Skin of body (tissue), 1 donor: ENCODE measurements at regions not wholly inside any gene's neighbourhood (a gene's known extent, or its start where the extent isn't known, plus 50 kb on each side); places are given as distances from the start of the nearest gene placed in this dataset.
"Not testable (repeated sequence)": the region's sequence is repeated elsewhere in the genome, so short reads cannot be mapped to it uniquely, and the experiment has no call there.

ENCODE experiments used
- DNase-seq: peaks from one replicate; lab custom pipeline; 2025; lab: John Stamatoyannopoulos, UW

- not testable (repeated sequence) for DNase-seq
Measured at GRCh38 chr4:125797621-125798020, 482.9 kb downstream of the FAT4 start.

- no peak for DNase-seq
Measured at GRCh38 chr4:125801373-125801772, 486.6 kb downstream of the FAT4 start.

DNA sequence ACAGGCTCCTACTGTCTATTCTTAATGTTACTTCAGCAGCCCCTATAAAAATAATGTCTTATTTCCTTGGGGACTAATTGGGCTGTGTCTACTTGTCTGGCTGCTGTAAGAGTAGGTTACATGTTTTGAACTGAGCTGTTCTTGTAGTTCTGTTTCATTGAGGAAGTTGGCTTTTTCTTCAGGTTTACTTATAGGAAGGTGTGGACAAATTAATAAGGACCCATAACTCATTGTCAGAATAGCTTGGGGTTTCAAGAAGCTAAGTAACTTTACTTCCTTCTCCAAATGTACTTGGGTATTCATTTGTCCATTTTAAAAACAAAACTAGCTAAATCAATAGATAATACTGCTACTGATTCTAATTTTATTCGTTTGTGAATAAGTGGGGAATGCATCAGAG, 487.2 kb downstream of the FAT4 start:
- no peak for DNase-seq

- DNase-seq = no peak
Measured at GRCh38 chr4:125808022-125808421, 493.3 kb downstream of the FAT4 start.

DNA sequence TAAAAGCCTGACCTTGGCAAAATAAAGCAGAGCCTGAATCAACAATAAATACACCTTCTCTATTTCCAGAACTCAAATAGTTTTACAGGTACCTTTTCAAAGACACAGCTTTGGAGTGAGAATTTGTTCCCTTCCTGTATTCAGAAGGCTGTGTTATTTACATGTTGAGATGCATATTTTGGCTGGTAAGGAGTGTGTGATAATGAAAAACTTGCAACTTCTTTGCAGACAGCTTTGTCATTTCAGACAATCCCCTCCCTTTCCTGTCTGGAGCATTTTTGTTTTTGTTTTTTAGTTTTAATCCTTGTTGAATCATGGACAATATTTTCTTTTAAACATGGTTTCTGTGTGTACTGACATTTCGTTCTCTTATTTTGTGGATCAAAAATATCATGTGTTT, 493.8 kb downstream of the FAT4 start:
- no peak for DNase-seq

DNA sequence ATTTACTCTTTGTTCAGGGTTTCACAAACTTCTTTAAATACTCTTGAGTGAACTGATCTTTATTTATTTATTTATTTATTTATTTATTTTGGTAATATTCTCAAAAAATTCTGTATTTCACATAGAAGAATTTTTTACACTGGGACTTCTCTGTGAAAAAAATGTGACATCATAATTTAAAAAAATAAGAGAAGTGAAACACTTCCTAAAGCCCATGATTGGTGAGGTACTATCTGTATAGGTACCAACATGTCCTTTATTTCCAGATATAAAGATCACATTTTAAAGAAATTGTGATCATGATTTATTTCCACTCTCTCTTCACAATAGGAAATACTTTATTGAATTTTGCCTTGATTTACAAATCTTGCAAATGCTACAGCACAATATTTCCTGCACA, 497.1 kb downstream of the FAT4 start:
- no peak for DNase-seq

GRCh38 chr4:125826801-125827695, 512.3 kb downstream of the FAT4 start:
- peak; percentile 42 for DNase-seq

- no peak for DNase-seq
Measured at GRCh38 chr4:125827696-125828052, 512.9 kb downstream of the FAT4 start.

GRCh38 chr4:125828346-125828745, 513.6 kb downstream of the FAT4 start:
- no peak for DNase-seq

DNA sequence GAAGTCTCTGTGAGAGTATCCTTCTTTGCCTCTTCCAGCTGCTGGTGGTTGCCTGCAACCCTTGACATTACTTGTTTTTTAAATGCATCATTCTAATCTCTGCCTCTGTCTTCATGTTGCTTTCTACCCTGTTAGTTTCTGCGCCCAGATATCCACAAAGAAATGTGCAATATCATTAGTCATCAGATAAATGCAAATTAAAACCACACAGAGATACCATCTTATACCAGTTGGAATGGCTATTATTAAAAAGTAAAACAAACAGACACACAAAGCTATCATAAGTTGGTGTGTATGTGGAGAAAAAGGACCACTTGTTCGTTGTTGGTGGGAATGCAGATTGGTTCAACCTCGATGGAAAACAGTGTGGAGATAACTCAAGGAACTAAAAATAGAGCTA, 517.4 kb downstream of the FAT4 start:
- DNase-seq = no peak

DNA sequence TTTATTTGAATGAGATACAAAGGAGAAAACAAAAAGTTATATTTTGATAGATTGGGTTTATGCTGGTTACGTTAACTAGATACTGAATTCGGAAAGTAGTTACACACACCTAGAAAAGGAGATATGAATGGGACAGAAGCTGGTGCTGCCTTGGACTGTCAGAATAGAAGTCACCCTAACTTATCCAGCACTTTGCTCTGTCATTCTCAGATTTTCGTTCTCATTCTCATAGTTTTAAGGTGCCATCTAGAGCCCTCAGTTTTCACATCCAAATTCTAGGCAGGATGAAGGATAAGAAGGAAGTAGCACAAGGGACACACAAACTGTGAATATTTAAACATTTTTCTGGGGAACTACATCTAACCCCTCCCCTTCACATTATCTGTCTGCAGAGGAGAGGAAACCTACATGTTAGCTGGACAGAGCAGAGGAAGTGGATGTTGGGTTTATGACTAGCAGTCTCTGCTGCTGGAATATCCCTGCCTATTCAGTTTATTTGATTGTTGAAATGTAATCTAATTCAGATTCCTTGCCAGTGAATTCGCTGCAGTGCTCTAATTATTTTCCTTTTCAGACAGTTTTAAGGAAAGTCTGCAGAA, 521.9 kb downstream of the FAT4 start:
- no peak for DNase-seq

GRCh38 chr4:125837493-125838201, 522.9 kb downstream of the FAT4 start:
- no peak for DNase-seq

GRCh38 chr4:125838202-125838601, 523.4 kb downstream of the FAT4 start:
- no peak for DNase-seq

DNA sequence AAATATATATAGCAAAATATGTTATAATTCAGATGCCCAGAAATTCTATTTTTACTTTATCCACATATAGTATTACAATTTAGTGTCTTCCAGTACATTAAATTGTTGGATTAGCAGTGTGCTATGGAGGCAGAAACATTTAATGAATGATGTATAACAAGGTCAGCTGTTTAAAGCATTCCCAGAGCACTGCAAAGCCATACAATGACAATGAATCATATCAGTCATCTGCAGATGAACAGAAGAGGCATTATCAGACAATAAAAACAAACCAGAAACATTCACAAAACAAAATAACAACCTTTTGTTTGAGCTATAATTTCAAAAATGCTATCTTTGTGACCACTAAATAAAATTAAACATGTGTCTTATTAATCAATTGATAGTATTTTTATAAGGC, 524.2 kb downstream of the FAT4 start:
- DNase-seq = no peak

DNA sequence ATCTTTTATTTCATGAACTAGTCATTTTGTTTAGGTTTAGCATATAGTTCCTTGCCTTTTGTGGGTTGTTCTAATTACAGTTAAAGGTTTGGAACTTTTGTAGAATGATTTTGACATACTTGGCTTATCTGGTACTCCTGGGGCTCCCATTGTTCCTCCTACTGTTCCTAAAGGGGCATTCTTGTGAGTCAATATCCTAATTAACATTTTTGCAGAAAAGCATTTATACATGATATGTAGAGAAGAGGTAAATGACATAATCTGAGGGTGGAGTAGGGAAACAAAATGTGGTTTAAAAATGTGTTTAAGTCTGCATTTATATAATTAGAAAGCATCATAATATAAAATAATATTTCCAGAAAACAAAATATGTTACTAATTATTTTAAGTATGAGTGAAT, 529.2 kb downstream of the FAT4 start:
- DNase-seq = no peak

DNA sequence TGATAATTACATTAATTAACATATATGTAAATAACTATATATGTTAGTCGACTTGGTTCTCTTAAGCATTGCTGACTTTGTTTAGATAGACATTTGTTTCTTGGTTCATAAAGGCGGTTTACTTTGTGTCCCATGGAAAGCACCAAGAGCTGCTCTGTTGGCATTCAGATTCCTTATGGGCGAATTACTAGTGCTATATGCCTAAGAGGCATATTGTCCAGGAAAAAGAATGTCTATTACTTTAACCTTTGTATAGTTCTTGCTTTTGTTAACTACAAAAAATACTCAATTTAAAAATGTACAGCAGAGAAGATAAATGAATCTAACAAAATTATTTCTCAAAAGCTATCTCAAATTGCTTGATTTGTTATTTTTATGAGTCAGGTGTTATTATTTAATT, 532.8 kb downstream of the FAT4 start:
- no peak for DNase-seq

- DNase-seq = no peak
Measured at GRCh38 chr4:125849869-125850268, 535.1 kb downstream of the FAT4 start.

- no peak for DNase-seq
Measured at GRCh38 chr4:125891597-125892258, 577.0 kb downstream of the FAT4 start.

- DNase-seq = no peak
Measured at GRCh38 chr4:125904802-125905201, 590.0 kb downstream of the FAT4 start.

GRCh38 chr4:125911058-125911457, 596.3 kb downstream of the FAT4 start:
- DNase-seq = no peak

GRCh38 chr4:125911481-125911880, 596.7 kb downstream of the FAT4 start:
- DNase-seq = no peak

DNA sequence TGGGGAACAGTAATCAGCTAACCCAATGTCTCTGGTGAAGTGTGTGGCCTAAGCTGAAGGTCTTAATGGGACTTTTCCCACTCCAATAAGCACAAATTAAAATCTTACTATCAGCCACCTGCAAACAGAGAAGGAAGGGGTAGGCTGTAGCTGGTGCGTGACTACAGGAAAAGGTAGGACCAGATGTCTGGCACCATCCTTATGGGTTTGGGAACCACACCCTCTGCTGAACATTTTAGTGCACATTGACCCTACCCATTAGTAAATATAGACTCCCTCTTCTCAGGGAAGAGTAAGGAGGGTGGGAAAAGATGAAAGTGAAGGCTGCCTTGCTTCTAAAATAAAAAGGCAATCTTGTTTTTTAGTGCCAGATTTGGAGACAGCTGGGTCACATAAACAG, 602.8 kb downstream of the FAT4 start:
- DNase-seq = no peak
